ENCODE measurements at regions not wholly inside any gene's neighbourhood (a gene's known extent, or its start where the extent isn't known, plus 50 kb on each side); places are given as distances from the start of the nearest gene placed in this dataset.

- Histone ChIP-seq H3K9me3 (replicated peaks) (no peaks in the 10 kb centered on the region), H3K27ac (no peak overlapping the region), H3K27me3 (replicated peaks) (no peaks in the 10 kb centered on the region), H3K4me1 (replicated peaks) (peaks cover 8% of the 10 kb centered on the region), H3K4me3 (no peak overlapping the region), H3K36me3 (no peaks in the 10 kb centered on the region)
- peak in 1 of 2 experiments; percentile 31 for DNase-seq (ENCODE audit: low read depth in 1 of 2, low spot score in 2 of 2)
Measured at GRCh38 chr10:43703286-43703685, 54.6 kb upstream of the ZNF32 start.

GRCh38 chr10:43702936-43703281 lies 54.2 kb upstream of the ZNF32 start:
- Histone ChIP-seq H3K36me3 (no peaks in the 10 kb centered on the region), H3K9me3 (replicated peaks) (no peaks in the 10 kb centered on the region), H3K27ac (no peak overlapping the region), H3K4me1 (replicated peaks) (peaks cover 5% of the 10 kb centered on the region), H3K4me3 (no peak overlapping the region), H3K27me3 (replicated peaks) (no peaks in the 10 kb centered on the region)
- DNase-seq (ENCODE audit: low read depth in 1 of 2, low spot score in 2 of 2): no peak

GRCh38 chr10:43702213-43702935 lies 53.7 kb upstream of the ZNF32 start:
- no peaks in the 10 kb centered on the region for H3K9me3 ChIP-seq (replicated peaks)
- DNase-seq (ENCODE audit: low read depth in 1 of 2, low spot score in 2 of 2): no peak
- no peak overlapping the region for H3K27ac ChIP-seq
- no peak overlapping the region for H3K4me3 ChIP-seq
- H3K4me1 ChIP-seq (replicated peaks): no peaks in the 10 kb centered on the region
- no peaks in the 10 kb centered on the region for H3K27me3 ChIP-seq (replicated peaks)
- H3K36me3 ChIP-seq: no peaks in the 10 kb centered on the region

GRCh38 chr10:43701295-43701694 lies 52.6 kb upstream of the ZNF32 start:
- H3K27ac ChIP-seq: no peak overlapping the region
- no peak overlapping the region for H3K4me3 ChIP-seq
- DNase-seq (ENCODE audit: low read depth in 1 of 2, low spot score in 2 of 2): no peak
- no peaks in the 10 kb centered on the region for H3K36me3 ChIP-seq
- no peaks in the 10 kb centered on the region for H3K4me1 ChIP-seq (replicated peaks)
- H3K9me3 ChIP-seq (replicated peaks): no peaks in the 10 kb centered on the region
- H3K27me3 ChIP-seq (replicated peaks): no peaks in the 10 kb centered on the region

GRCh38 chr10:43700306-43700705 lies 51.6 kb upstream of the ZNF32 start:
- Histone ChIP-seq H3K4me1 (replicated peaks) (no peaks in the 10 kb centered on the region), H3K36me3 (no peaks in the 10 kb centered on the region), H3K27ac (no peak overlapping the region), H3K9me3 (replicated peaks) (no peaks in the 10 kb centered on the region), H3K27me3 (replicated peaks) (no peaks in the 10 kb centered on the region), H3K4me3 (no peak overlapping the region)
- DNase-seq (ENCODE audit: low read depth in 1 of 2, low spot score in 2 of 2): no peak

GRCh38 chr10:43699516-43699915 lies 50.8 kb upstream of the ZNF32 start:
- no peak for DNase-seq (ENCODE audit: low read depth in 1 of 2, low spot score in 2 of 2)
- Histone ChIP-seq H3K36me3 (no peaks in the 10 kb centered on the region), H3K27ac (no peak overlapping the region), H3K27me3 (replicated peaks) (no peaks in the 10 kb centered on the region), H3K4me1 (replicated peaks) (no peaks in the 10 kb centered on the region), H3K9me3 (replicated peaks) (no peaks in the 10 kb centered on the region), H3K4me3 (no peak overlapping the region)

Measured in SJSA1 (cell line).